ENCODE measurements at regions not wholly inside any gene's neighbourhood (a gene's known extent, or its start where the extent isn't known, plus 50 kb on each side); places are given as distances from the start of the nearest gene placed in this dataset.

GRCh38 chr3:13123013-13123654 lies 49.9 kb upstream of the IQSEC1 start:
- TF ChIP-seq POLR2A (IDR thresholded peaks at IDR 0.05) (no peak), CTCF (IDR thresholded peaks at IDR 0.05) (no peak)

Data from testis (tissue), 2 donors.